GM13976 (cell line): ENCODE measurements at regions not wholly inside any gene's neighbourhood (a gene's known extent, or its start where the extent isn't known, plus 50 kb on each side); places are given as distances from the start of the nearest gene placed in this dataset.

Experiments used
- DNase-seq: peaks from one replicate; pipeline ENCODE4 v3.0.0; 2012; ENCODE audit warnings: low spot score
- in situ Hi-C: fragments of 300-500 bp; cut with MboI; formaldehyde crosslinking; loops from one replicate; pipeline ENCODE4 v1.12.0; 2022; ENCODE audit warnings: low sequenced_read_pairs, mixed read lengths, inconsistent platforms; ENCODE audit not compliant: unreplicated experiment
- TF ChIP-seq, protein P1 (sequence below): IDR thresholded peaks from 2 replicates; pipeline ENCODE4 v1.5.1; 2012; ENCODE audit warnings: borderline replicate concordance, mild to moderate bottlenecking; ENCODE audit not compliant: insufficient read depth; ENCODE audit errors: extremely low read depth, missing control alignments, control extremely low read depth

DNA sequence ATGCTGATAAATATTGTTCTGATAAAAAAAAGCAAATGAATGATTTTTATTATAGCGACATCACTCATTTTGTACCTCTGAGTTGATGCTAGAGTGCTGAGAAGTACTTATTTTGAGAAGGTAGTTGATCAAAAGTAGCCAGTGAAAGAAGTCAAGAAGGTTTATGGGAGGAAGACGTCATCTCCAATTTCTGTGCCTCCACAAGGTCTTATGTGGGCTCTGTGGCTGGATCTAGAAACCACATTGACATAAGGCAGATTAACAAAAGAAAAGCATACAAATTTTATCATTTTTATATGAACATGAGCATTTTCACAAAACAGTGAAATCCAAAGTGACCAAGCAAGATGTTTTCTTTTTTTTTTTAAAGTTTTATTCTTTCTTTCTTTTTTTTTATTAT lies 289.5 kb upstream of the FAR2 start:
- DNase-seq, result no peak
- in situ Hi-C loops, result no loop called here
- TF ChIP-seq, protein P1, sequence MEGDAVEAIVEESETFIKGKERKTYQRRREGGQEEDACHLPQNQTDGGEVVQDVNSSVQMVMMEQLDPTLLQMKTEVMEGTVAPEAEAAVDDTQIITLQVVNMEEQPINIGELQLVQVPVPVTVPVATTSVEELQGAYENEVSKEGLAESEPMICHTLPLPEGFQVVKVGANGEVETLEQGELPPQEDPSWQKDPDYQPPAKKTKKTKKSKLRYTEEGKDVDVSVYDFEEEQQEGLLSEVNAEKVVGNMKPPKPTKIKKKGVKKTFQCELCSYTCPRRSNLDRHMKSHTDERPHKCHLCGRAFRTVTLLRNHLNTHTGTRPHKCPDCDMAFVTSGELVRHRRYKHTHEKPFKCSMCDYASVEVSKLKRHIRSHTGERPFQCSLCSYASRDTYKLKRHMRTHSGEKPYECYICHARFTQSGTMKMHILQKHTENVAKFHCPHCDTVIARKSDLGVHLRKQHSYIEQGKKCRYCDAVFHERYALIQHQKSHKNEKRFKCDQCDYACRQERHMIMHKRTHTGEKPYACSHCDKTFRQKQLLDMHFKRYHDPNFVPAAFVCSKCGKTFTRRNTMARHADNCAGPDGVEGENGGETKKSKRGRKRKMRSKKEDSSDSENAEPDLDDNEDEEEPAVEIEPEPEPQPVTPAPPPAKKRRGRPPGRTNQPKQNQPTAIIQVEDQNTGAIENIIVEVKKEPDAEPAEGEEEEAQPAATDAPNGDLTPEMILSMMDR, result no peak

DNA sequence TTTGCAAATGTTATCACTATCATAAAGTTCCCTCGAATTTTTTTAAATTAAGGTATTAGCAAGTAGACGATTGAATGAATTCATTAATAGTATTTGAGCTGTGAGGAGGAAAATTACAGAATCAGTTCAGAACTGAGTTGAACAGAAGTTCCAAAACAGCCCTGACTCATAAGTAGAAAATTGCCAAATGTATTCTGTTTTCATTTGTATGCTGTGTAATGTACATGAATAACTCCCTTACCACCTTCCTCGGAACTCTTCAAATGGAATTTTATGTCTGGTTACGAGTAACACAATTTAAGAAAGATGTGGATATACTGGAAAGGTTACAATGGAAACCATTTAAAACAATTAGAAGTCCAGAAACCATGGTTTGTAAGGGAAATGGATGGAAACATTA lies 283.3 kb upstream of the FAR2 start:
- TF ChIP-seq, protein P1, result no peak
- in situ Hi-C loops, result no loop called here
- DNase-seq, result no peak

DNA sequence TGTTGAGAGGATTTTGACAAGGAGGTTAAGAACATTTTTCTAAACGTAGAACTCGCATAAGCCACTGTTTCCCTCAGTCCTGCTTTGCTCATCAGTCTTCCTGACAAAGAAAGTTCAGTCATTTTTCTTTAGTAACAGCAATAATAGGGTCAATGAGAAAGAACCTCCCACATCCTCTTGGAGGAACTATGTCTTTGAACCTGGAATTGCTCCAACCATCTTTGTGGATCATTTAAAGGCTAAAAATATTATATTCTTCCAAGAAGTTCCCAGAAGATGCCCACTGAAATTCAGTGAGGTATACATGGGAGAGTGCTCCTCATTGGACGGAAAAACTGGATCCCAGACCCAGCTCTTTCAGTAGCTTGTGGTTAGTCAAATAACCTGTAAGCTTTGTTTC lies 282.8 kb upstream of the FAR2 start:
- in situ Hi-C loops, result no loop called here
- TF ChIP-seq, protein P1, result no peak
- DNase-seq, result no peak

DNA sequence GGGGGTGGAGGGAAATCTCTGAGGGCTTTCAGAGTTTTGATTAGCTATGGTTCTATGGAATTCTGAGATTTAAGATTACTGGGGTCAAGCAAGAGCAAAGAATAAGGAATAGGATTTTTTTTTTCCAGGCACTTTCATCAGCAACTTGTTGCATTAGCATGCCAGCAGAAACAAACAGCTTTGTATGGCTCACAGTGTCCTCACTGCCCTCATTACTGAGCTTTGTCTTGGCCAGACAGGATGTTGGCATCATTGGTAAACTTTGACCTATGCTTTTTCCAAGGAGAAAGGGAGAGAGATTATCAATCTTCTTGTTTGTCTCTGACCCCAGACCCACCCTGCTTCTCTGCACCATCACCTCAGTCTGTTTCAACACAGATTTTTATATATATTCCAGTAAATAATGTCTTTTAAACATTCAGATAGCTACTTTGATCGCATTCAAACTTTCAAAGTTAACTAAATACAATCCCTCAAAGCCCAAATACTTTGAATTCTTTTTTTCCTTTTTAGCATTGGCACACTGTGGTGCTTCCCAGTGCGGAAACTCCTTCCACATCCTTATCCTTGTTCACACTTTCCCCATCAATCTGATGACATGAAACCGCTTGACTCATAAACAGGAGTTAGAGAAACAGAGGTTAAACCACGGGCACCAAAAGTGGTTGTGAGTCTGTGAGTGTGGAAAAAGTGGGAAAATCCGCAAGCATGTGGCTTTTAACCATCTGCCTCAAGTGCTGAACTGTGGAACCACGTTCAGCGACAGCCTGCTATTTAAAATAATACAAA lies 282.2 kb upstream of the FAR2 start:
- no peak for DNase-seq
- in situ Hi-C loops, result no loop called here
- TF ChIP-seq, protein P1, result no peak

DNA sequence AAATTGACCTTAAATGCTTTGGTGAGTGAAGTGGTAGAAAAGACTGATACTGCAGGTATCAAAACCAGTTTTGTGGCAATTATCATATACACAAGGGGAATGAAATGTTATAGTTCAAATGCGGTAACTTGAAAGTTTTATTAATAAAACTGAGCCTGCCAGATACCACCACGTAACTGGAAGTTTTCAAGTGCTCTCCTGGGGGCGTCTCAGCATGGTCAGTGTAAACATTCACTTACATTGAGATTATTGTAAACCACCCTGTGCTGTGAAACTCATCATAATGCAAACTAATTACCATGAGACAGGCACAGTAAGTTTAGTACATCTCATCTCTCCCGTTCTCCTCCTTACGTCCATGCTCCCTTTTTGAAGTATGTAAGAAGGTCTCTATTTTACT lies 280.7 kb upstream of the FAR2 start:
- no peak for DNase-seq
- TF ChIP-seq, protein P1, result no peak
- in situ Hi-C loops, result no loop called here

DNA sequence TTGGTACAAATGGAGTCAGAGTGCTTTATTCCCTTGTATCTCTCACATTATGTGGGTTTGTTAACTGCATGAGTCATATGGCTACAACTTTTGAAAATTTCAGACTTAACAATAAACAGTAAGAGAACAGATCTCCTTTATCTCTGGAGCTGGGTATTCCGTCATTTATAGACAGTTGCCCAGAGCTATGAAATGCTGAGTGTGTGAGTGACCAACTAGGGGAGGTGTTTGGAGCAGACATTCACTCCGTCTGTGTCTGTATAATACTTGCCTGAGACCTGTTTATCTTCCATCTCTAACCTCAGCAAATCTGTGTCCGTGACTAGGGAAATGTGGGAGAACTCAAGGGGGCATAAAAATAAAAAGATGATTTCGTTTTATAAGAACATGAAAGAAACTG lies 279.9 kb upstream of the FAR2 start:
- in situ Hi-C loops, result no loop called here
- DNase-seq, result no peak
- TF ChIP-seq, protein P1, result no peak
